ENCODE measurements at regions not wholly inside any gene's neighbourhood (a gene's known extent, or its start where the extent isn't known, plus 50 kb on each side); places are given as distances from the start of the nearest gene placed in this dataset.
"Not testable (repeated sequence)": the region's sequence is repeated elsewhere in the genome, so short reads cannot be mapped to it uniquely, and the experiment has no call there.

- DNase-seq: no peak
These were observed 105.1 kb downstream of the MED10 start for GRCh38 chr5:6273090-6273735.

GRCh38 chr5:6269925-6270324 lies 108.4 kb downstream of the MED10 start:
- DNase-seq: no peak

- no peak for DNase-seq
These were observed 111.6 kb downstream of the MED10 start for GRCh38 chr5:6266671-6267197.

- DNase-seq: no peak
These were observed 114.0 kb downstream of the MED10 start for GRCh38 chr5:6264394-6264793.

GRCh38 chr5:6262651-6263363 lies 115.5 kb downstream of the MED10 start:
- no peak for DNase-seq

GRCh38 chr5:6261668-6262067 lies 116.7 kb downstream of the MED10 start:
- DNase-seq: no peak

GRCh38 chr5:6261256-6261655 lies 117.1 kb downstream of the MED10 start:
- no peak for DNase-seq

GRCh38 chr5:6260846-6261245 lies 117.5 kb downstream of the MED10 start:
- DNase-seq: no peak

- DNase-seq: no peak
These were observed 121.4 kb downstream of the MED10 start for GRCh38 chr5:6256901-6257300.

- DNase-seq: no peak
These were observed 122.4 kb downstream of the MED10 start for GRCh38 chr5:6255956-6256355.

GRCh38 chr5:6253846-6254245 lies 124.5 kb downstream of the MED10 start:
- DNase-seq: no peak

GRCh38 chr5:6253281-6253680 lies 125.1 kb downstream of the MED10 start:
- no peak for DNase-seq

GRCh38 chr5:6252581-6252980 lies 125.8 kb downstream of the MED10 start:
- DNase-seq: no peak

GRCh38 chr5:6251565-6252102 lies 126.7 kb downstream of the MED10 start:
- DNase-seq: no peak

- DNase-seq: no peak
These were observed 128.2 kb downstream of the MED10 start for GRCh38 chr5:6250121-6250520.

GRCh38 chr5:6248132-6248531 lies 130.2 kb downstream of the MED10 start:
- no peak for DNase-seq

GRCh38 chr5:6246820-6247437 lies 131.4 kb downstream of the MED10 start:
- no peak for DNase-seq

GRCh38 chr5:6244339-6244714 lies 134.0 kb downstream of the MED10 start:
- no peak for DNase-seq

- DNase-seq: no peak
These were observed 134.5 kb downstream of the MED10 start for GRCh38 chr5:6243706-6244338.

- not testable (repeated sequence) for DNase-seq
These were observed 137.3 kb downstream of the MED10 start for GRCh38 chr5:6241056-6241455.

- no peak for DNase-seq
These were observed 141.4 kb downstream of the MED10 start for GRCh38 chr5:6236858-6237481.

- DNase-seq: no peak
These were observed 142.1 kb downstream of the MED10 start for GRCh38 chr5:6236170-6236793.
